HUES48 (cell line): ENCODE measurements at regions not wholly inside any gene's neighbourhood (a gene's known extent, or its start where the extent isn't known, plus 50 kb on each side); places are given as distances from the start of the nearest gene placed in this dataset.

Source experiments
- H3K27ac ChIP-seq: one replicate; pipeline ENCODE4 v1.7.0; 2013; ENCODE audit warnings: low read depth, low read length, inconsistent platforms
- H3K27me3 ChIP-seq: 2 replicates; pipeline ENCODE4 v1.6.1; 2013; ENCODE audit warnings: mild to moderate bottlenecking, low read length; ENCODE audit not compliant: control insufficient read depth, insufficient read depth
- H3K36me3 ChIP-seq: 2 replicates; pipeline ENCODE4 v1.6.1; 2013; ENCODE audit warnings: low read length; ENCODE audit not compliant: control insufficient read depth, insufficient read depth
- H3K4me1 ChIP-seq: 2 replicates; pipeline ENCODE4 v1.6.1; 2013; ENCODE audit warnings: mild to moderate bottlenecking, low read length; ENCODE audit not compliant: control insufficient read depth, insufficient read depth
- H3K4me3 ChIP-seq: 2 replicates; pipeline ENCODE4 v1.5.1; 2013; ENCODE audit warnings: mild to moderate bottlenecking, low read depth, low read length
- H3K9ac ChIP-seq: 2 replicates; pipeline ENCODE4 v1.6.1; 2013; ENCODE audit warnings: mild to moderate bottlenecking, low read depth, low read length, moderate library complexity
- H3K9me3 ChIP-seq: 2 replicates; pipeline ENCODE4 v1.6.1; 2013; ENCODE audit warnings: low read length; ENCODE audit not compliant: control insufficient read depth, insufficient read depth

GRCh38 chr18:53817976-53818950 is 406.2 kb downstream of the MBD2 start:
- H3K36me3 ChIP-seq: no peaks in the 10 kb centered on the region
- H3K4me3 ChIP-seq: no peak overlapping the region
- H3K27me3 ChIP-seq: no peaks in the 10 kb centered on the region
- no peak overlapping the region for H3K9ac ChIP-seq
- H3K4me1 ChIP-seq: peaks cover 4% of the 10 kb centered on the region; the same call in 1 of the 2 replicates
- H3K9me3 ChIP-seq: no peaks in the 10 kb centered on the region
- H3K27ac ChIP-seq: no peak overlapping the region

GRCh38 chr18:53800171-53800570 is 424.3 kb downstream of the MBD2 start:
- Histone ChIP-seq H3K36me3 (no peaks in the 10 kb centered on the region), H3K27ac (no peak overlapping the region)

GRCh38 chr18:53799134-53799533 is 425.3 kb downstream of the MBD2 start:
- Histone ChIP-seq H3K27ac (no peak overlapping the region), H3K4me3 (no peak overlapping the region), H3K27me3 (no peaks in the 10 kb centered on the region), H3K4me1 (no peaks in the 10 kb centered on the region), H3K36me3 (no peaks in the 10 kb centered on the region), H3K9ac (no peak overlapping the region), H3K9me3 (no peaks in the 10 kb centered on the region)

More at GRCh38 chr18:53800171-53800570, 424.3 kb downstream of the MBD2 start:
- Histone ChIP-seq H3K27me3 (no peaks in the 10 kb centered on the region), H3K9ac (no peak overlapping the region), H3K4me1 (no peaks in the 10 kb centered on the region), H3K9me3 (no peaks in the 10 kb centered on the region; the same call in 1 of the 2 replicates), H3K4me3 (no peak overlapping the region)

- no peaks in the 10 kb centered on the region for H3K4me1 ChIP-seq
- no peaks in the 10 kb centered on the region for H3K9me3 ChIP-seq
- no peaks in the 10 kb centered on the region for H3K36me3 ChIP-seq
- no peak overlapping the region for H3K9ac ChIP-seq
- no peaks in the 10 kb centered on the region for H3K27me3 ChIP-seq
- H3K27ac ChIP-seq: no peak overlapping the region
- H3K4me3 ChIP-seq: no peak overlapping the region
These were observed 426.0 kb downstream of the MBD2 start for GRCh38 chr18:53798516-53798915.

- no peak overlapping the region for H3K4me3 ChIP-seq
- no peaks in the 10 kb centered on the region for H3K9me3 ChIP-seq
- H3K36me3 ChIP-seq: no peaks in the 10 kb centered on the region
- no peak overlapping the region for H3K27ac ChIP-seq
- no peaks in the 10 kb centered on the region for H3K27me3 ChIP-seq
- no peak overlapping the region for H3K9ac ChIP-seq
- H3K4me1 ChIP-seq: no peaks in the 10 kb centered on the region
These were observed 426.4 kb downstream of the MBD2 start for GRCh38 chr18:53797998-53798495.

GRCh38 chr18:53796040-53796729 is 428.3 kb downstream of the MBD2 start:
- H3K4me1 ChIP-seq: no peaks in the 10 kb centered on the region
- H3K9me3 ChIP-seq: no peaks in the 10 kb centered on the region
- H3K27me3 ChIP-seq: no peaks in the 10 kb centered on the region
- H3K9ac ChIP-seq: no peak overlapping the region
- H3K36me3 ChIP-seq: no peaks in the 10 kb centered on the region
- H3K4me3 ChIP-seq: no peak overlapping the region
- no peak overlapping the region for H3K27ac ChIP-seq

- H3K9ac ChIP-seq: no peak overlapping the region
- no peaks in the 10 kb centered on the region for H3K27me3 ChIP-seq
- no peaks in the 10 kb centered on the region for H3K36me3 ChIP-seq
- no peaks in the 10 kb centered on the region for H3K9me3 ChIP-seq
- no peak overlapping the region for H3K27ac ChIP-seq
- no peaks in the 10 kb centered on the region for H3K4me1 ChIP-seq
- H3K4me3 ChIP-seq: no peak overlapping the region
These were observed 428.9 kb downstream of the MBD2 start for GRCh38 chr18:53795610-53796009.

- Histone ChIP-seq H3K4me3 (no peak overlapping the region), H3K9ac (no peak overlapping the region), H3K27me3 (no peaks in the 10 kb centered on the region), H3K4me1 (no peaks in the 10 kb centered on the region), H3K36me3 (no peaks in the 10 kb centered on the region), H3K27ac (no peak overlapping the region), H3K9me3 (no peaks in the 10 kb centered on the region)
These were observed 429.4 kb downstream of the MBD2 start for GRCh38 chr18:53795061-53795460.

GRCh38 chr18:53792762-53793161 is 431.7 kb downstream of the MBD2 start:
- Histone ChIP-seq H3K9ac (no peak overlapping the region), H3K4me1 (no peaks in the 10 kb centered on the region), H3K4me3 (no peak overlapping the region), H3K27ac (no peak overlapping the region), H3K27me3 (no peaks in the 10 kb centered on the region), H3K9me3 (no peaks in the 10 kb centered on the region), H3K36me3 (no peaks in the 10 kb centered on the region)

GRCh38 chr18:53790786-53791185 is 433.7 kb downstream of the MBD2 start:
- Histone ChIP-seq H3K4me3 (no peak overlapping the region), H3K9ac (no peak overlapping the region), H3K27me3 (no peaks in the 10 kb centered on the region), H3K27ac (no peak overlapping the region), H3K36me3 (no peaks in the 10 kb centered on the region), H3K9me3 (no peaks in the 10 kb centered on the region), H3K4me1 (no peaks in the 10 kb centered on the region)
